GM18502 (cell line): ENCODE measurements at regions not wholly inside any gene's neighbourhood (a gene's known extent, or its start where the extent isn't known, plus 50 kb on each side); places are given as distances from the start of the nearest gene placed in this dataset.

Experiments used
- ATAC-seq: cut with Tn5 transposase; IDR thresholded peaks from one replicate; pipeline ENCODE4 v1.9.1; 2021; ENCODE audit warnings: mild to moderate bottlenecking; ENCODE audit not compliant: unreplicated experiment, poor library complexity

DNA sequence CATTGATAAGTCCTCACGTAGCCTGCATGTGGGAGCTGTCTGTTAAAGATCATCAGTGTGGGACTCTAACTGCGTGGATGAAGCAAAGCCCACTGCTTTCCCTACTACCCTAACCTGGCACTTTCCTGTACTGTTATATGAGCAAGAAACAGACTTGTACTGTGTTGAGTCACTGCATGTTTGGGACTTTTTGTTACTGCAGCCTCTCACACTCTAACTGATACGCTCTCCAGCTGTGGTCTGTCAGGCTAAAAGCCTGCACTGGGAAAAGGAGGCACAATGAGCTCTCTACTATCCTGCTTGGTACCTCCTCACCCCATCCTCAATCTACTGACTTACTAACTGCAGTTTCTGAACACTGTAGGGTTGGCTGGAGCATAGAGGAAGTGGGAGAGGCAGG is 93.7 kb upstream of the PLET1 start:
- no peak for ATAC-seq

GRCh38 chr11:112355726-112356125 is 95.1 kb upstream of the PLET1 start:
- ATAC-seq, result no peak

- no peak for ATAC-seq
These were observed 96.8 kb upstream of the PLET1 start for GRCh38 chr11:112357488-112357887.

DNA sequence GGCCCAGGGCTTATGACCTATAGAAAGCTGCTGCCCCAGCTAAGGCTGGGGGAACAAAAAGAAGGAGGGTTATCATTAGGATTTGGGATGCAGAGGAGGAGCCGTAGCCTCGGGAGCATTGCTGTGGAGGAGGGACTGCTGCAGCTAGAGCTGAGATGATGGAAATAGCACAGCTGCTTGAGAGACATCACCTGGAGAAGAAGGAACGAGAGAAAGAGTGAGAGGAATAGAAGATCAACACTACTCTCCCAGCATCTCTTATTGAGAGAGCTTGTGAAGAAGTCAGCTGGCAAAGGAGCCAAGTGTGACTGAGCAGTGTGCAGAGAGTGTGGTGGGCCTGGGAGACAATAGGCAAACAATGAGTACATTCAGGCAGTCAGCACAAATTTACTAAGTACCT is 100.7 kb upstream of the PLET1 start:
- no peak for ATAC-seq

GRCh38 chr11:112363527-112363926 is 102.9 kb upstream of the PLET1 start:
- no peak for ATAC-seq

GRCh38 chr11:112364962-112365481 is 104.4 kb upstream of the PLET1 start:
- no peak for ATAC-seq

GRCh38 chr11:112366012-112366411 is 105.4 kb upstream of the PLET1 start:
- no peak for ATAC-seq

DNA sequence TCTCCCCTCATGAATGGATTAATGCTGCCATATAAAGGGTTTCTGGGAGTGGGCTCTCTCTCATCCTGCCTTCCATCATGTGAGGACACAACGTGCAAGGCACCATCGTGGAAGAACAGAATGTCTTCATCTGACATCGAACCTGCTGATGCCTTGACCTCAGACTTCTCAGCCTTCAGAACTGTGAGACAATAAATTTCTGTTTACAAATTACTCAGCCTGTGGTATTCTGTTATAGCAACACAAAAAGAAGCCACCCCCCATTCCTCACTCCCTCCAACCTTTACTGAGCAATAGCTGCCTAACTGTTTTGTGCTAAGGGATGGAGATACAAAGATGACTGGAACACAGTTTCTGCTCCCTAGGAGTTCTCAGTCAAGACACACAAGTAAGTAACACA is 106.1 kb upstream of the PLET1 start:
- no peak for ATAC-seq

GRCh38 chr11:112367461-112367860 is 106.8 kb upstream of the PLET1 start:
- no peak for ATAC-seq

DNA sequence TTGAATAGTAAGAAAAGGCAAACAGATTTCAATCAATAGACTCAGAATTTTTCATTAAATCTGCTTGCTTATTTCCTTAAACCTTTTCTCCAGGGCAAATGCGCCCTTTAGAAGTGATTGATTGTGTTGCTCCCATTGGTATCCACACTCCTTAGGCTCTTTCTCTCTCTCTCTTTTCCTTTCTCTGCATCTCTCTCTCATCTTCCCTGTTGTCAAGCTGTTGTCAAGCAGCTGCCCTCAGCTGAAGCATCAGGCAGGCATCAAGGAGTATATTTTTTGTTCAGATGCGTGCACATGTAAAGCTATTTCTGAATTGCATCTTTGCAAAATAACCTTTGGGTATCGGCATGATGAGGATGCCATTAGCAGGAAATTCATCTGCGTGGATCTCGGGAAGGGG is 107.2 kb upstream of the PLET1 start:
- no peak for ATAC-seq

DNA sequence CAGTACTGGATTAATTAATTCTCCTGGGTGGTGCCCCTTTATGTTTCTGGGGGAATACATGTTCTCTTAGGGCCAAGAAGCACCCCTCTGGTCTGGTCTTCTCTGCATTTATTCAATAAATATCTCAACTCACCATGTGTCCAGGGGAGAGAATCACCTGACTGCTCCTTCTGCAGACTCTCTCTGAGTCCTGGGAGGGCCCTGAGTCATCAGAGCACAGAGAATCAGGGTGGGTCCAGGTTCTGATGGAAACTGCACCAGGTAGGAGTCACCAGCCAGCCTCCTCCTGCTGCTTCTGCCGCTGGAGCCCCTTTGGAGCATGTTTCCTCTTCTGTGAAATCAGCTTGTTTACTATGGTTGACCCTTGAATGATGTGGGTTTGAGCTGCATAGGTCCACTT is 107.7 kb upstream of the PLET1 start:
- no peak for ATAC-seq

DNA sequence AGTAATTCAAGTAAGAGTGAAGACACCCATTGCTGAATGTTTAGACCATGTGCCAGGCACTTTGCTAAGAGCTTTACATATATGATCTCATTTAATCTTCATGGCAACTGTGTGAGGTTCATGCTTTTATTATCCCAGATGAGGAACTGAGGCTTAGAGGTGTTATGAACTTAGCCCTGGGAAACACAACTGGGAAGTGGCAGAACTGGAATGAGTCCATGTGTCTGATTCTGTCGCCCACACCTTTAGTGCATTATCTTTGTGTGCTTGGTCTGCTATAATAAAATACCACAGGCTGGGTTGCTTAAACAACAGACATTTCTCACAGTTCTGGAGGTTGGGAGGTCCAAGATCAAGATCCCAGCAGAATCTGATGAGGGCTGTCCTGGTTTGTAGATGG is 108.7 kb upstream of the PLET1 start:
- no peak for ATAC-seq

- no peak for ATAC-seq
These were observed 109.3 kb upstream of the PLET1 start for GRCh38 chr11:112369916-112370315.

DNA sequence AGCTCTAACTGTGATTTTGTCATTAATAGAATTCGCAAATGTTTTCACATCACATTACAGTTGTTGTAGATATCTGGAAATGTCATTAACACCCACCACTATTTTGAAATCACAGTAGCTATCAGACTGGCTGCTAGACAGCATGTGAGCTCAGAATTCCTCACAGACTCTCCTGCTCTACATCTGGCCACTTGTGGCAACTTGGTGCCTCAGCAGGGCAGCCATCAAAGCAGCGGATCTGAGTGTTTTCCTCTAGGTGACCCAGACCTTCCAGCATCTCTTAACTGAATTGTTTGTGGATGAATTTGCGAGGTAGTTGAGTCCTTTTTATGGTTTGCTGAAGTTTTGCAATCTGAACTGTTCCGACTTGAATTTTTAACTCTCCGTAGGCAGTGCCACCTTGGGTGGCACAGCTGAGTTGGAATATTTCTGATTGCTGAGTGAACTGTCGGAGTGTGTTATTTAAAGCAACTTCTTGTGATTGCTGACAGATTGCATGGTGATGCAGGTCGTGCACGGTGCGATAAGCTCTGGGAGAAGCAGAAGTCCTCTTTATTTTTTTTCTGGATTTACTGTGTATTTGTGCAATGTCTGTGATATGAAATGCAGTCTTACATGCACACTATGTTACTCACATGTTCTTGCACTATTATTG is 114.0 kb upstream of the PLET1 start:
- no peak for ATAC-seq

DNA sequence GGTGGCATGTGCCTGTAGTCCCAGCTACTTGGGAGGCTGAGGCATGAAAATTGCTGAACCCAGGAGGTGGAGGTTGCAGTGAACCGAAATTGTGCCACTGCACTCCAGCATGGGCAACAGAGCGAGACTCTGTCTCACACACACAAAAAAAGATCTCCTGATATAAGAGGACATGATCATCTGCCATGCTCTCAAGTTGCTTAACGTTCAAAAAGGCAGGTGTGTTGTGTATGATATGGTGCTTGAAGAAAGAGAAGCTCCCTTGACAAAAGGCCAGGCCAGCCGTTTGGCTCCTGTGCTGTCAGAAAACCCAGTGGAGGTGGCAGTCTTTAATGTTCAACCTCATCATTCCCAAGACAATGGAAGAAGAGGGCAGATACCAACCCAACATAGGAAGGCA is 117.3 kb upstream of the PLET1 start:
- ATAC-seq, result no peak

- ATAC-seq, result no peak
These were observed 119.8 kb upstream of the PLET1 start for GRCh38 chr11:112380464-112380863.

- no peak for ATAC-seq
These were observed 120.9 kb upstream of the PLET1 start for GRCh38 chr11:112381578-112381977.

- no peak for ATAC-seq
These were observed 121.9 kb upstream of the PLET1 start for GRCh38 chr11:112382561-112382960.

- ATAC-seq, result no peak
These were observed 127.8 kb upstream of the PLET1 start for GRCh38 chr11:112388496-112388895.

- no peak for ATAC-seq
These were observed 130.4 kb upstream of the PLET1 start for GRCh38 chr11:112391086-112391485.

GRCh38 chr11:112392904-112393303 is 132.2 kb upstream of the PLET1 start:
- no peak for ATAC-seq

DNA sequence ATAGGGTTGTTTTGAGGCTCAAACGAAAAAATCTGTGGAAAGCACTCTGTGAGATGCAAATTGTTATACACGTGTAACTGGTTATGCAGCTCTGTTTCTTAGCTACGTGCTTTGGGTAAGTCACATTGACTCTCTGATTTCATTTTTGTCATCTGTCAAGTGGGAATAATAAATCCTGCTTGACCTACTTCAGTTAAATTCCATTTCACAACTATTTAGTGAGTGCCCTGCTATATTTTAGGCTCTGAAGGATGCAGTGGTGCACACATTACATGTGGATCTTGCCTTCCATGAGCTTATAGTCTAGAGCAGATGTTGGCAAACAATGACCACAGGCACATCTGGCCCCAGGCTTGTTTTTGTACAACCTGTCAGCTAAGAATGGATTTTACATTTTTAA is 133.6 kb upstream of the PLET1 start:
- ATAC-seq, result no peak

DNA sequence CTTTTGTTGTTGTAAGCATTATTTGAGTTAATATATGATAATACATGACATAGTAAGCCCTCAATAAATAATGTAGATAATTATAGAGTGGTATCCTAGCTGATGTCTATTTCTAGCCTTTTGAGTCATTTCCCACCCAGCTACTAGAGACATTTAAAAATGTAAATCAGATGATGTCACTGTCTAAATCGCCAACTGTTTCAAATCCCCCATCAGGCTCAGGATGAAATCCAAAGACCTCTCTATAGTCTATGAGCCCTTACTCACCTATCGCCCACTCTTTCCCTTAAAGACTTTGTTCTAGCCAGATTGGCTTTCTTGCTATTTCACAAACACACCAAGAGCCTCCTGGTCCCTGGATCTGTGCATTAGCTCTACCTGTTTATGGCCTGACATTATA is 135.4 kb upstream of the PLET1 start:
- no peak for ATAC-seq
